K562 (cell line): ENCODE measurements at regions not wholly inside any gene's neighbourhood (a gene's known extent, or its start where the extent isn't known, plus 50 kb on each side); places are given as distances from the start of the nearest gene placed in this dataset.

Experiments used
- ATAC-seq: fragments of 200-7000 bp; cut with Tn5 transposase; 3 replicates; pipeline ENCODE4 v1.9.1; 2020; ENCODE audit warnings: moderate library complexity
- BruUV-seq: library from RNA; stranded (reverse); fragments of 400-500 nt; replicated peaks from 2 replicates; lab custom pipeline; 2021; lab: Mats Ljungman, UMichigan
- CTCF ChIA-PET: fragments of 300-600 bp; formaldehyde crosslinking; extraction: SDS; loops from one replicate; lab custom pipeline; 2021; ENCODE audit warnings: low intra/inter-chr PET ratio; lab: Yijun Ruan, JAX
- POLR2A ChIA-PET: fragments of 300-600, 350-650 bp; sonication (Branson Sonifier 250); formaldehyde crosslinking; extraction: SDS; loops from one replicate; lab custom pipeline; 2021; ENCODE audit warnings: antibody characterized with exemption, inconsistent platforms; lab: Yijun Ruan, JAX
- DNase-seq, 4 experiments: peaks; one replicate each; pipeline versions ENCODE4 v3.0.0 to v3.0.0-alpha.2; 2011 to 2018; ENCODE audit warnings: low spot score in 3 of 4, mixed read lengths in 3 of 4; ENCODE audit errors: extremely low read depth in 1 of 4
- FAIRE-seq: peaks from 2 replicates; lab custom pipeline; 2011; peaks lifted over from hg19 to GRCh38; lab: Jason Lieb, UNC
- H2AFZ ChIP-seq: 2 replicates; pipeline ENCODE4 v1.6.0; 2011; ENCODE audit warnings: low read depth, low read length, control low read depth, inconsistent platforms
- H3K27ac ChIP-seq: fragments of 200-600 bp; 3 replicates; pipeline ENCODE4 v1.8.0; 2011; ENCODE audit warnings: low read depth, mild to moderate bottlenecking, control low read depth, inconsistent platforms, low read length, moderate library complexity, mixed read lengths; ENCODE audit errors: extremely low read depth
- H3K27me3 ChIP-seq, 2 experiments: fragments of 300-600 bp in 1 of 2; 2 replicates in 1 of 2; 3 replicates in 1 of 2; pipeline versions ENCODE4 v1.6.0 to v1.8.0; 2011; ENCODE audit warnings: inconsistent platforms in 2 of 2, low read length in 2 of 2, mild to moderate bottlenecking in 1 of 2, mixed read lengths in 1 of 2, moderate library complexity in 1 of 2; ENCODE audit not compliant: control insufficient read depth in 2 of 2, insufficient read depth in 2 of 2
- H3K36me3 ChIP-seq: fragments of 300-600 bp; 3 replicates; pipeline ENCODE4 v1.8.0; 2011; ENCODE audit warnings: mild to moderate bottlenecking, low read length, inconsistent platforms; ENCODE audit not compliant: control insufficient read depth, insufficient read depth
- H3K4me1 ChIP-seq, 2 experiments: fragments of 200-600 bp in 1 of 2; replicated peaks in 1 of 2; 2 replicates in 1 of 2; 3 replicates in 1 of 2; pipeline versions ENCODE4 v1.5.1 to v1.8.0; 2011; ENCODE audit warnings: inconsistent platforms in 2 of 2, low read length in 2 of 2, mild to moderate bottlenecking in 1 of 2, mixed read lengths in 1 of 2, moderate library complexity in 1 of 2; ENCODE audit not compliant: control insufficient read depth in 2 of 2, insufficient read depth in 2 of 2
- H3K4me2 ChIP-seq: 2 replicates; pipeline ENCODE4 v1.6.1; 2011; ENCODE audit warnings: low read length, control low read depth, inconsistent platforms, mixed read lengths; ENCODE audit not compliant: insufficient read depth
- H3K4me3 ChIP-seq: fragments of 200-600 bp; sonication (generic), shearing (Covaris generic); 2 replicates; pipeline ENCODE4 v1.5.1; 2016; ENCODE audit warnings: control low read depth, inconsistent platforms
- H3K79me2 ChIP-seq: fragments of 200-600 bp; 3 replicates; pipeline ENCODE4 v1.8.0; 2011; ENCODE audit warnings: low read length, inconsistent platforms; ENCODE audit not compliant: control insufficient read depth, insufficient read depth
- H3K9ac ChIP-seq, 2 experiments: 2 replicates each; pipeline versions ENCODE4 v1.6.0 to v1.6.1; 2011; ENCODE audit warnings: low read depth in 2 of 2, low read length in 2 of 2, control low read depth in 1 of 2, inconsistent platforms in 1 of 2, mild to moderate bottlenecking in 1 of 2, mixed read lengths in 1 of 2; ENCODE audit not compliant: insufficient read depth in 1 of 2
- H3K9me1 ChIP-seq: one replicate; pipeline ENCODE4 v1.6.0; 2011; ENCODE audit warnings: inconsistent platforms, mild to moderate bottlenecking, low read length, moderate library complexity; ENCODE audit not compliant: control insufficient read depth, insufficient read depth
- H3K9me3 ChIP-seq: replicated peaks from 2 replicates; pipeline ENCODE4 v1.5.1; 2011; ENCODE audit warnings: low read depth, low read length, inconsistent platforms; ENCODE audit not compliant: control insufficient read depth, insufficient read depth
- H4K20me1 ChIP-seq: replicated peaks from 2 replicates; pipeline ENCODE4 v1.6.1; 2011; ENCODE audit warnings: low read length, inconsistent platforms, mixed read lengths; ENCODE audit not compliant: control insufficient read depth, insufficient read depth
- BCLAF1 ChIP-seq, 2 experiments: fragments of 450-650 bp in 1 of 2; IDR thresholded peaks; 2 replicates each; pipeline ENCODE4 v1.6.1; 2011 to 2017; ENCODE audit warnings: low read depth in 2 of 2, antibody characterized with exemption in 1 of 2, borderline replicate concordance in 1 of 2, low read length in 1 of 2, mild to moderate bottlenecking in 1 of 2, mixed read lengths in 1 of 2; ENCODE audit not compliant: control insufficient read depth in 1 of 2
- KAT2B ChIP-seq: IDR thresholded peaks from one replicate; pipeline ENCODE4 v1.6.1; 2012; ENCODE audit warnings: low read depth, mild to moderate bottlenecking, control low read depth, inconsistent platforms, low read length, moderate library complexity
- SRSF1 ChIP-seq: fragments of 200-400 bp; formaldehyde crosslinking; IDR thresholded peaks from 2 replicates; pipeline ENCODE4 v1.6.1; 2017; ENCODE audit warnings: mild to moderate bottlenecking, low read depth, low read length, moderate library complexity
- TCF7 ChIP-seq: sonication (generic); IDR thresholded peaks from 2 replicates; pipeline ENCODE4 v1.6.1; 2016; ENCODE audit warnings: antibody characterized with exemption, borderline replicate concordance
- WGBS: fragments of 100-300 bp; shearing (Covaris generic); methylation state at CpG from one replicate; pipeline ENCODE4 v1.1.6; 2016; ENCODE audit warnings: low coverage, mixed read lengths; ENCODE audit not compliant: insufficient coverage; ENCODE audit errors: missing lambda C conversion rate; 5-methylcytosine and 5-hydroxymethylcytosine counted together
- in situ Hi-C: fragments of 300-500 bp; cut with MboI; formaldehyde crosslinking; loops from 4 replicates; pipeline ENCODE4 v1.15.0; 2018; ENCODE audit warnings: inconsistent platforms, mixed read lengths
- intact Hi-C: fragments of 100-400 bp; cut with micrococcal nuclease; formaldehyde crosslinking; loops from 2 replicates; pipeline ENCODE4 v1.14.2; 2022

DNA sequence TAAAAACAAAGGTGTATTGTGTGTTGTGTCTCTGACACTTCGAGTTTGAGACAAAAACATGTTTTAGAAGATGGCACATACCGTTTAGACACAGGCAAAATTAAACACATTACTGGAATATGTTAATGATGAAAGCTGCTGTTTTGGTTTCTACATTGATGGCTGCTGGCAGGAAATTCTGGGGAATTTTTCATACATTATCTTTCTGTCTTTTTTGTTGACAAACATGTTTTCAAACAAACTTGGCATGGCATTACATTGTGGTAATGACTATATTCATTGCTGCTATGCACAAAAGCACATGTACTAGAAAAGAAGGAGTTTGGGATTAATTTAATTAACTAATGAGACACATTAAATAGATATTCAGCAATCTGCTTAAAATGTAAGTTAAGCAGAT is 1187.6 kb downstream of the OLFM4 start:
- ATAC-seq (no peak), DNase-seq (no peak), FAIRE-seq (no peak)
- no peaks in the 10 kb centered on the region for H3K9me1 ChIP-seq
- in situ Hi-C loops (no loop called here), intact Hi-C loops (no loop called here)
- no TSS peak for BruUV-seq
- H3K36me3 ChIP-seq: no peaks in the 10 kb centered on the region
- H4K20me1 ChIP-seq: no peaks in the 10 kb centered on the region
- TF ChIP-seq BCLAF1 (IDR thresholded peaks at IDR 0.05; ENCODE audit: borderline replicate concordance in 1 of 2, control insufficient read depth in 1 of 2, low read depth in 2 of 2, low read length in 1 of 2) (no peak), TCF7 (no peak), SRSF1 (no peak), KAT2B (no peak)
- WGBS: 0% methylated on average over 2 of the region's 2 CpGs
- no peak overlapping the region for H3K27ac ChIP-seq
- ChIA-PET POLR2A (no interaction called here), CTCF (no interaction called here)
- no peak overlapping the region for H3K9ac ChIP-seq
- no peaks in the 10 kb centered on the region for H3K27me3 ChIP-seq
- H3K79me2 ChIP-seq: no peaks in the 10 kb centered on the region
- H3K4me2 ChIP-seq: no peak overlapping the region
- no peaks in the 10 kb centered on the region for H3K9me3 ChIP-seq
- H3K4me3 ChIP-seq: no peak overlapping the region
- H3K4me1 ChIP-seq: no peaks in the 10 kb centered on the region
- no peak overlapping the region for H2AFZ ChIP-seq
